Right lobe of liver (tissue), 6 donors: ENCODE measurements at regions not wholly inside any gene's neighbourhood (a gene's known extent, or its start where the extent isn't known, plus 50 kb on each side); places are given as distances from the start of the nearest gene placed in this dataset.

ENCODE experiments used
- ATAC-seq, 4 donors: fragments of 200-7000 bp; cut with Tn5 transposase; one replicate each; pipeline ENCODE4 v1.9.1; 2020; ENCODE audit warnings: mild to moderate bottlenecking in 4 of 4, moderate library complexity in 4 of 4
- DNase-seq, 3 donors: peaks; one replicate each; pipeline ENCODE4 v3.0.0-alpha.2; 2020
- H3K27ac ChIP-seq, 3 donors: fragments of 200-600 bp; one replicate each; pipeline ENCODE4 v1.8.0; 2022
- H3K27me3 ChIP-seq, 2 donors: fragments of 200-600 bp; one replicate each; pipeline ENCODE4 v1.8.0; 2022
- H3K36me3 ChIP-seq, 4 donors: fragments of 200-600 bp; sonication (generic) in 1 of 4; one replicate each; pipeline versions ENCODE4 v1.5.1 to v1.8.0; 2017 to 2022; ENCODE audit warnings: control low read depth in 1 of 4
- H3K4me1 ChIP-seq, 4 donors: fragments of 200-600 bp; sonication (generic) in 1 of 4; one replicate each; pipeline versions ENCODE4 v1.5.1 to v1.8.0; 2017 to 2022; ENCODE audit warnings: control low read depth in 1 of 4
- H3K4me3 ChIP-seq, 3 donors: fragments of 200-600 bp; one replicate each; pipeline ENCODE4 v1.8.0; 2022
- H3K9me3 ChIP-seq, 4 donors: fragments of 200-600 bp; sonication (generic) in 1 of 4; one replicate each; pipeline versions ENCODE4 v1.5.1 to v1.8.0; 2017 to 2022; ENCODE audit warnings: control low read depth in 1 of 4
- POLR2A ChIP-seq: fragments of 450-650 bp; IDR thresholded peaks from one replicate; pipeline ENCODE4 v1.6.1; 2017; ENCODE audit warnings: antibody characterized with exemption, mild to moderate bottlenecking
- WGBS: methylation state at CpG from one replicate; pipeline ENCODE4 v1.1.6; 2018; ENCODE audit warnings: low coverage, low lambda C conversion rate; ENCODE audit not compliant: insufficient coverage; ENCODE audit errors: missing lambda C conversion rate; 5-methylcytosine and 5-hydroxymethylcytosine counted together
- intact Hi-C, 2 donors: fragments of 100-400 bp; cut with DNase I; formaldehyde crosslinking; loops; one replicate each; pipeline versions ENCODE4 v1.11.2 to v1.14.1; 2022
- TF ChIP-seq, protein P1 (sequence below), 4 donors: fragments of 200-600 bp in 3 of 4; fragments of 450-650 bp in 1 of 4; IDR thresholded peaks; one replicate each; pipeline versions ENCODE4 v1.5.1 to v1.8.0; 2016 to 2022; ENCODE audit warnings: antibody characterized with exemption in 4 of 4, mild to moderate bottlenecking in 2 of 4
- donor health status: DM: no; HTN: yes; CAD: no.
- donor health status: DM: no; HTN: no; CAD: no.
- donor health status: DM: no; HTN: no; CAD: no.
- donor health status: DM: no; HTN: yes; CAD: no.
- donor health status: DM: no; HTN: yes; CAD: no.

DNA sequence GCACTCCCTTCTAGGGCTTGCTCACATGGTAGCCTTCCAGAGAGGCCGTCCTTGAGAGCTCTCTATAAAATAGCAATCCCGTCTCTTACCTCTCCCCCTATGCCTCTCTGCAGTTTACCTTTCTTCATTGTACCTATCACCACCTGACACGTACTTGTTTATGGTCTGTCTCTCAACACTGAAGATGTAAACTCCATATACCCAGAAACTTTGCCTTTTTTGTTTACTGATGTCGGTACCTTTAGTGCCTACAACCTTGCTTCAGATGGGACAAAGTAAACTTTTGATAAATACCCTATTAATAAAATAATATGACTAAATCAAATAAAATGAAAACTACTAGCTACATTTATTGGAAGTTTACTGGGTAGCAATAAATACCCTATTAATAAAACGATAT lies 220.6 kb downstream of the GPAM start:
- intact Hi-C loops, result no loop called here
- TF ChIP-seq, protein P1, sequence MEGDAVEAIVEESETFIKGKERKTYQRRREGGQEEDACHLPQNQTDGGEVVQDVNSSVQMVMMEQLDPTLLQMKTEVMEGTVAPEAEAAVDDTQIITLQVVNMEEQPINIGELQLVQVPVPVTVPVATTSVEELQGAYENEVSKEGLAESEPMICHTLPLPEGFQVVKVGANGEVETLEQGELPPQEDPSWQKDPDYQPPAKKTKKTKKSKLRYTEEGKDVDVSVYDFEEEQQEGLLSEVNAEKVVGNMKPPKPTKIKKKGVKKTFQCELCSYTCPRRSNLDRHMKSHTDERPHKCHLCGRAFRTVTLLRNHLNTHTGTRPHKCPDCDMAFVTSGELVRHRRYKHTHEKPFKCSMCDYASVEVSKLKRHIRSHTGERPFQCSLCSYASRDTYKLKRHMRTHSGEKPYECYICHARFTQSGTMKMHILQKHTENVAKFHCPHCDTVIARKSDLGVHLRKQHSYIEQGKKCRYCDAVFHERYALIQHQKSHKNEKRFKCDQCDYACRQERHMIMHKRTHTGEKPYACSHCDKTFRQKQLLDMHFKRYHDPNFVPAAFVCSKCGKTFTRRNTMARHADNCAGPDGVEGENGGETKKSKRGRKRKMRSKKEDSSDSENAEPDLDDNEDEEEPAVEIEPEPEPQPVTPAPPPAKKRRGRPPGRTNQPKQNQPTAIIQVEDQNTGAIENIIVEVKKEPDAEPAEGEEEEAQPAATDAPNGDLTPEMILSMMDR (IDR thresholded peaks at IDR 0.05), result no peak
- no peak for TF ChIP-seq POLR2A
- no peaks in the 10 kb centered on the region for H3K4me1 ChIP-seq
- 76% methylated on average over 5 of the region's 5 CpGs for WGBS
- ATAC-seq, result no peak
- no peaks in the 10 kb centered on the region for H3K36me3 ChIP-seq
- DNase-seq, result no peak
- H3K27me3 ChIP-seq, result no peaks in the 10 kb centered on the region
- no peak overlapping the region for H3K27ac ChIP-seq
- H3K9me3 ChIP-seq, result no peaks in the 10 kb centered on the region
- H3K4me3 ChIP-seq, result no peak overlapping the region

- H3K27ac ChIP-seq, result no peak overlapping the region
- H3K9me3 ChIP-seq, result no peaks in the 10 kb centered on the region
- H3K4me3 ChIP-seq, result no peak overlapping the region
- intact Hi-C loops, result no loop called here
- ATAC-seq, result no peak
- DNase-seq, result no peak
- H3K4me1 ChIP-seq, result no peaks in the 10 kb centered on the region
- H3K27me3 ChIP-seq, result no peaks in the 10 kb centered on the region
- TF ChIP-seq, protein P1 (IDR thresholded peaks at IDR 0.05), result no peak
- no peak for TF ChIP-seq POLR2A
- H3K36me3 ChIP-seq, result no peaks in the 10 kb centered on the region
- 87% methylated on average over 1 of the region's 1 CpG for WGBS
Measured at GRCh38 chr10:111967116-111967515, 216.4 kb downstream of the GPAM start.

DNA sequence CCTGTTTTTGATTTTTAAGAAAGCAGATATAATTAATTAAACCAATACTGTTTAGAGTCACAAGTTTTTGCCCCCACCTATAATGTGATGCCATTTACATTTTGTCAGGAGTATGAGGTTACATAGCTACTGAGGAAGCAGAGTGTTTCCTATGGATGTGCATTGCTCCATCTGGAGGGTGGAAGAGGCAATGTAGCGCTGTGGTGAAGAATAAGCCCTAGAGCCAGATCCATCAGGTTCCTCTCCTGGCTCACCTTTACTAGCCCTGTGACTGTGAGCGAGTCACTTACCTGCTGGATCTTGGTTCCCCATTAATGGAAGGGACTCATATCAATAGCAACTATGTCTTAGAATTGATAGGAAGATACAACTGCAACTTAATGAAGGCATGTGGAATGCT lies 216.0 kb downstream of the GPAM start:
- no peaks in the 10 kb centered on the region for H3K9me3 ChIP-seq
- H3K27ac ChIP-seq, result no peak overlapping the region
- no peaks in the 10 kb centered on the region for H3K27me3 ChIP-seq
- no peaks in the 10 kb centered on the region for H3K36me3 ChIP-seq
- no peak overlapping the region for H3K4me3 ChIP-seq
- no peaks in the 10 kb centered on the region for H3K4me1 ChIP-seq
- ATAC-seq, result no peak
- DNase-seq, result no peak
- TF ChIP-seq, protein P1 (IDR thresholded peaks at IDR 0.05), result no peak
- TF ChIP-seq POLR2A, result no peak
- WGBS, result 95% methylated on average over 2 of the region's 2 CpGs
- intact Hi-C loops, result no loop called here

DNA sequence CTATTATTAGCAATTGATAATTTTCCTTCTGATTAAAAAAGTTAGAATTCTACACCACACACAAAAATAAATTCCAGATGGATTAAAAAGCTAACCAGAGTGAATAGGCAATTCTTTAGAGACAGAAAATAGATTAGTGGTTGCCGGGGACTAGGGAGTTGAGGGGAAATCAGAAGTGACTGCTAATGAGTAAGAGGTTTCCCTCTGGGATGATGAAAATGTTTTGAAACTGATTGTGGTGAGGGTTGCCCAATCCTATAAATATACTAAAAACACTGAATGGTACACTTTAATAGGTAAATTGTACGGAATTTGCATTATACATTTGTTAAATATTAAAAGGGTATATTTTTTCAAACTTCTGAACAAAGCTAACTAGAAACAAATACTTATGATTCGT lies 214.9 kb downstream of the GPAM start:
- Histone ChIP-seq H3K27me3 (no peaks in the 10 kb centered on the region), H3K4me3 (no peak overlapping the region), H3K36me3 (no peaks in the 10 kb centered on the region), H3K27ac (no peak overlapping the region), H3K4me1 (no peaks in the 10 kb centered on the region), H3K9me3 (no peaks in the 10 kb centered on the region)
- TF ChIP-seq, protein P1 (IDR thresholded peaks at IDR 0.05), result no peak
- no peak for TF ChIP-seq POLR2A
- no peak for DNase-seq
- intact Hi-C loops, result no loop called here
- WGBS, result 76% methylated on average over 3 of the region's 3 CpGs
- ATAC-seq, result no peak

GRCh38 chr10:111970111-111970510 lies 213.5 kb downstream of the GPAM start:
- Histone ChIP-seq H3K36me3 (no peaks in the 10 kb centered on the region), H3K27ac (no peak overlapping the region), H3K4me1 (no peaks in the 10 kb centered on the region), H3K27me3 (no peaks in the 10 kb centered on the region), H3K9me3 (no peaks in the 10 kb centered on the region), H3K4me3 (no peak overlapping the region)
- DNase-seq, result no peak
- WGBS, result 92% methylated on average over 5 of the region's 5 CpGs
- ATAC-seq, result no peak
- intact Hi-C loops, result no loop called here
- TF ChIP-seq POLR2A, result no peak
- TF ChIP-seq, protein P1 (IDR thresholded peaks at IDR 0.05), result no peak
